HFFc6 (cell line): ENCODE measurements at regions not wholly inside any gene's neighbourhood (a gene's known extent, or its start where the extent isn't known, plus 50 kb on each side); places are given as distances from the start of the nearest gene placed in this dataset.

Experiments used
- DNase-seq: peaks from one replicate; pipeline ENCODE4 v3.0.0-alpha.2; 2018
- H3K27ac Mint-ChIP-seq: 2 replicates; pipeline ENCODE4 v1.8.0; 2020; ENCODE audit warnings: mild to moderate bottlenecking, mixed read lengths
- H3K27me3 Mint-ChIP-seq: 2 replicates; pipeline ENCODE4 v1.8.0; 2021; ENCODE audit warnings: mild to moderate bottlenecking, moderate library complexity, mixed read lengths; ENCODE audit not compliant: insufficient read depth
- H3K36me3 Mint-ChIP-seq: 2 replicates; pipeline ENCODE4 v1.8.0; 2021; ENCODE audit warnings: low read depth, mixed read lengths
- H3K4me1 Mint-ChIP-seq: 2 replicates; pipeline ENCODE4 v1.8.0; 2020; ENCODE audit warnings: low read depth, mixed read lengths
- H3K4me3 Mint-ChIP-seq: 2 replicates; pipeline ENCODE4 v1.8.0; 2020; ENCODE audit warnings: mild to moderate bottlenecking, moderate library complexity, mixed read lengths
- H3K9me3 Mint-ChIP-seq: 2 replicates; pipeline ENCODE4 v1.8.0; 2020; ENCODE audit warnings: mild to moderate bottlenecking, mixed read lengths
- TF ChIP-seq, protein P1 (sequence below): fragments of 200-600 bp; sonication (generic); IDR thresholded peaks from 2 replicates; pipeline ENCODE4 v1.5.0; 2021; ENCODE audit warnings: antibody characterized with exemption, mild to moderate bottlenecking

DNA sequence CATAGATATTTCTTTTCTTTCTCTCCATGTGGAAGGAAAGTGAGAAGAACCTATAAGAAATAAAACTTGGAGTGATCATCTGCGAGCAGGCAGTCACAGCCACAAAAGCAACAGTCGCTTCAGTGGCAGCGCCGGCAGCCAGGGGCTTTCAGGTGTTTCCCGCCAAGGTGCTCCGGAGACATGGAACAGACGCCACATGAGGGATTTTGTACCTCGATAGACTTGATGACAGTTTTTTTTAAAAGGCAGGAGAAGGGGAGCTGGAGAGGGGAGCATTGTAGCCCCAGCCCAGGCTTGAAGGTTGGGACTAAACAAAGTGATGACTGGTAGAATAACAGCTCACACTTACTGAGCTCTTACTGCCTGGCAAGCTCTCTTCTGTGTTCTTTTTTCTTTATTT is 471.4 kb upstream of the B3GAT1 start:
- H3K9me3 Mint-ChIP-seq: peaks cover 67% of the 10 kb centered on the region
- peaks cover 2% of the 10 kb centered on the region for H3K27me3 Mint-ChIP-seq
- H3K4me1 Mint-ChIP-seq: no peaks in the 10 kb centered on the region
- no peak overlapping the region for H3K27ac Mint-ChIP-seq
- H3K4me3 Mint-ChIP-seq: no peak overlapping the region
- TF ChIP-seq, protein P1, sequence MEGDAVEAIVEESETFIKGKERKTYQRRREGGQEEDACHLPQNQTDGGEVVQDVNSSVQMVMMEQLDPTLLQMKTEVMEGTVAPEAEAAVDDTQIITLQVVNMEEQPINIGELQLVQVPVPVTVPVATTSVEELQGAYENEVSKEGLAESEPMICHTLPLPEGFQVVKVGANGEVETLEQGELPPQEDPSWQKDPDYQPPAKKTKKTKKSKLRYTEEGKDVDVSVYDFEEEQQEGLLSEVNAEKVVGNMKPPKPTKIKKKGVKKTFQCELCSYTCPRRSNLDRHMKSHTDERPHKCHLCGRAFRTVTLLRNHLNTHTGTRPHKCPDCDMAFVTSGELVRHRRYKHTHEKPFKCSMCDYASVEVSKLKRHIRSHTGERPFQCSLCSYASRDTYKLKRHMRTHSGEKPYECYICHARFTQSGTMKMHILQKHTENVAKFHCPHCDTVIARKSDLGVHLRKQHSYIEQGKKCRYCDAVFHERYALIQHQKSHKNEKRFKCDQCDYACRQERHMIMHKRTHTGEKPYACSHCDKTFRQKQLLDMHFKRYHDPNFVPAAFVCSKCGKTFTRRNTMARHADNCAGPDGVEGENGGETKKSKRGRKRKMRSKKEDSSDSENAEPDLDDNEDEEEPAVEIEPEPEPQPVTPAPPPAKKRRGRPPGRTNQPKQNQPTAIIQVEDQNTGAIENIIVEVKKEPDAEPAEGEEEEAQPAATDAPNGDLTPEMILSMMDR: no peak
- DNase-seq: no peak
- peaks cover 3% of the 10 kb centered on the region; the same call in 1 of the 2 replicates for H3K36me3 Mint-ChIP-seq

DNA sequence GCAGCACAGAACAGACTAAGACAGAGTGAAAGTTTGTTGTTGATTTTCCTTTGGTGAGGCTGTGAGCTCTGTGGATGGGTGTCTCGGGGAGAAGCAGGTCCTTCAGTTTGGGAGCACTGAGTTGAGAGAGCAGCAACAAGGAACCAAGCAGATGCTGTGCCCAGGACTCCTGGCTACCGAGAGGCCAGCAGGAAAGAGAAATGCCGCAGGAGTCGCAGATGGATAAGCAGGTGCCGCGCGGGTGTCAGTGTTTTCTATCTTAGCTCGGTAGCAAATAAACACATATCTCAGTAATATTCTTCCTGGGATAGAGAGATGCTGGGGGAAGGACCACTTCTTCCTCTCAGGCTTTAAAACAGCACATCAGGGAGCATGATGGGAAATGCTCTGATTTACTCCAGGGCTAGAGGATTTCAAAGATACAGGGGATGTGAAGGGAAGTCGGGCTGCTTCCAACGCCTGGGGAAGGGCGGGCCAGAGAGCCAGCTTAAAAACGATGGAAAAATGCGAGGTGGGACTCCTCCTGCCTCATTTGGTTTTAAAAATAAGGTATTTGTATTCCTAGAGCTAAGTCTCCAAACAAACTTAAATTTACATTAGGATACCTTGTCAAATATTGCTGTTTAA is 470.7 kb upstream of the B3GAT1 start:
- TF ChIP-seq, protein P1: no peak
- peaks cover 7% of the 10 kb centered on the region; the same call in 1 of the 2 replicates for H3K36me3 Mint-ChIP-seq
- H3K27me3 Mint-ChIP-seq: peaks cover 2% of the 10 kb centered on the region
- no peak for DNase-seq
- no peak overlapping the region for H3K4me3 Mint-ChIP-seq
- H3K4me1 Mint-ChIP-seq: no peaks in the 10 kb centered on the region
- peaks cover 69% of the 10 kb centered on the region for H3K9me3 Mint-ChIP-seq
- H3K27ac Mint-ChIP-seq: no peak overlapping the region

DNA sequence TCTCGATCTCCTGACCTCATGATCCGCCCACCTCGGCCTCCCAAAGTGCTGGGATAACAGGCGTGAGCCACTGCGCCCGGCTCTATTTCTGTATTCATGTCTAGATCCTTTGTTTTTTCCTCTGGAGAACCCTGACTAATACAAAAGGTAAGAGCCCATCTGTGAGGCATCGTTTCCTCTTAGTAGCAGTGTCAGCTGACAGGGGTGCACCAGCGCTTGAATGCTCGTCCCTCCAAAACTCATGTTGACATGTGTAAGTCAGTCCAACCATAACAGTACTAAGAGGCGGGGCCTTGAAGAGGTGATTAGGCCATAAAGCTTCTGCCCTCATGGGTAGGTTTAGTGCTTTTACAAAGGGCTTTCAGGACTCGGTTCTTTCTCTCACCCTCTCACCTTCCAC is 470.1 kb upstream of the B3GAT1 start:
- no peak for DNase-seq
- H3K27ac Mint-ChIP-seq: no peak overlapping the region
- H3K9me3 Mint-ChIP-seq: peaks cover 69% of the 10 kb centered on the region
- no peaks in the 10 kb centered on the region for H3K4me1 Mint-ChIP-seq
- H3K27me3 Mint-ChIP-seq: peaks cover 2% of the 10 kb centered on the region
- TF ChIP-seq, protein P1: no peak
- H3K4me3 Mint-ChIP-seq: no peak overlapping the region
- peaks cover 7% of the 10 kb centered on the region; the same call in 1 of the 2 replicates for H3K36me3 Mint-ChIP-seq

DNA sequence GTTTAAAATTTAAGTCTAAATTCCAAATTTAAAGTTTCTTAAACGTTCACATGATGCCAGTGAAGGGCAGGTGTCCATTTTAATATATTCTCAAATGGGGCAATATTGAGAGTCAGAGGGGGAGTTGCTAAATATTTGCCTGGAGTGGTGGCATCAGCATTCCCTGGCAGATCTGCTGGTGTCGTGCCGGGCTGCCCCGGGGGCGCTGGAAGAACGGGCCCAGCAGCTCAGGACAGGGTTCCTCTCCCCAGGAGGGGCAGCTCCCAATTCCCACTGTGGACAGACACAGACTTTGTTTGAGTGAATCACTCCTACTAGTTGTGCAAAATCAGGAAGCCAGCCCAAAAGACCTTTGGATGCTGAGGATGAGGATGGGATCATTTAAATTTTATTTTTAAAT is 468.7 kb upstream of the B3GAT1 start:
- no peak for DNase-seq
- no peak overlapping the region for H3K27ac Mint-ChIP-seq
- H3K27me3 Mint-ChIP-seq: peaks cover 2% of the 10 kb centered on the region
- no peak overlapping the region for H3K4me3 Mint-ChIP-seq
- TF ChIP-seq, protein P1: no peak
- peaks cover 7% of the 10 kb centered on the region; the same call in 1 of the 2 replicates for H3K36me3 Mint-ChIP-seq
- no peaks in the 10 kb centered on the region for H3K4me1 Mint-ChIP-seq
- H3K9me3 Mint-ChIP-seq: peaks cover 64% of the 10 kb centered on the region

DNA sequence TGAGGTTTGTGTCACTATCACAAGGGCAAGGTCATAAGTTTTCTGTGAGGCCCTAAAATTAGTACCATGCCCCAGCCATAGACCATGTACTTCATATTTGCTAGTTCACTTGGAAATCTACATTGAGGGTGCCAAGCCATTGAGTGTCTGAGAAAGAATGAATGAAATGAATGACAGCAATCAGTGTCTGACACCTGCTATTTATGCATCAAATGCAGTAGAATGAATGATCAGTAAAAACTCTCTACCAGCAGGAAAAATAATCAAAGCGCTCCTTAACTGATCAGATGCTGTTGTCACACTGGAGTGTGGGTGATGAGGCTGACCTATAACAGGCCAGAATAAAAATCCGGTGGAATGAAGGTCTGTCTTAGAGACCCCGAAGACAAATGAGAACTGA is 467.9 kb upstream of the B3GAT1 start:
- TF ChIP-seq, protein P1: no peak
- Mint-ChIP-seq H3K4me1 (no peaks in the 10 kb centered on the region), H3K27me3 (peaks cover 2% of the 10 kb centered on the region; the same call in 1 of the 2 replicates), H3K27ac (no peak overlapping the region), H3K36me3 (peaks cover 7% of the 10 kb centered on the region; the same call in 1 of the 2 replicates), H3K4me3 (no peak overlapping the region), H3K9me3 (peaks cover 61% of the 10 kb centered on the region)
- no peak for DNase-seq
